ENCODE measurements at regions not wholly inside any gene's neighbourhood (a gene's known extent, or its start where the extent isn't known, plus 50 kb on each side); places are given as distances from the start of the nearest gene placed in this dataset.

GRCh38 chr4:96787766-96788165, 947.9 kb downstream of the PDHA2 start:
- CTCF ChIA-PET: no interaction called here
- TF ChIP-seq SUZ12 (IDR thresholded peaks at IDR 0.05; ENCODE audit: unreplicated experiment) (no peak), NKRF (conservative IDR thresholded peaks at IDR 0.05) (no peak), RAD51 (IDR thresholded peaks at IDR 0.05) (peak; percentile 41; the same call in 1 of the 2 replicates), SMAD5 (IDR thresholded peaks at IDR 0.05; ENCODE audit: low read depth) (no peak), LARP7 (IDR thresholded peaks at IDR 0.05) (no peak), PRDM15 (CRISPR knock-in tag; IDR thresholded peaks at IDR 0.05) (no peak), JUND (IDR thresholded peaks at IDR 0.05; ENCODE audit: low read depth, low read length) (no peak), MAX (IDR thresholded peaks at IDR 0.05; ENCODE audit: low read depth, low read length) (no peak)
- H4K20me1 ChIP-seq (ENCODE audit: control insufficient read depth, insufficient read depth): no peaks in the 10 kb centered on the region
- H2AFZ ChIP-seq (ENCODE audit: control insufficient read depth, low read depth, low read length): no peak overlapping the region
- no peaks in the 10 kb centered on the region for H3K4me1 ChIP-seq (ENCODE audit: control insufficient read depth, insufficient read depth, low read length)
- no peak overlapping the region for H3K4me3 ChIP-seq
- BruUV-seq (replicated peaks): no TSS peak
- no peaks in the 10 kb centered on the region for H3K79me2 ChIP-seq (ENCODE audit: control insufficient read depth, insufficient read depth, low read length)
- FAIRE-seq (no peak), ATAC-seq (no peak), DNase-seq (ENCODE audit: low read depth, low spot score) (no peak)
- H3K36me3 ChIP-seq (ENCODE audit: control insufficient read depth in 2 of 2, insufficient read depth in 2 of 2, low read length in 1 of 2): no peaks in the 10 kb centered on the region
- no peak overlapping the region for H3K27ac ChIP-seq (ENCODE audit: control insufficient read depth, insufficient read depth)
- WGBS (ENCODE audit: insufficient coverage, insufficient replicate concordance, low lambda C conversion rate, missing lambda C conversion rate): 53% methylated on average over 1 of the region's 1 CpG
- in situ Hi-C loops (cut with MboI): no loop called here
- SMC1A ChIA-PET (ENCODE audit: uncharacterized antibody, unreplicated experiment): no interaction called here
- intact Hi-C loops (cut with micrococcal nuclease; ENCODE audit: unreplicated experiment): no loop called here
- H3K9ac ChIP-seq (ENCODE audit: control insufficient read depth, insufficient read depth, low read length): no peak overlapping the region
- H3K9me3 ChIP-seq (replicated peaks; ENCODE audit: control insufficient read depth, insufficient read depth, low read length): no peaks in the 10 kb centered on the region
- RAD21 ChIA-PET (ENCODE audit: unreplicated experiment): no interaction called here
- H3K4me2 ChIP-seq (ENCODE audit: control insufficient read depth, insufficient read depth): no peak overlapping the region
- POLR2A ChIA-PET: no interaction called here
- H3K27me3 ChIP-seq (replicated peaks in 1 of 2; ENCODE audit: control insufficient read depth in 2 of 2, insufficient read depth in 2 of 2, low read length in 1 of 2): no peaks in the 10 kb centered on the region

Measured in GM12878 (cell line).